ENCODE measurements at regions not wholly inside any gene's neighbourhood (a gene's known extent, or its start where the extent isn't known, plus 50 kb on each side); places are given as distances from the start of the nearest gene placed in this dataset.

GRCh38 chr12:127820846-127821245 lies 446.1 kb upstream of the TMEM132C start:
- Mint-ChIP-seq H3K27me3 (ENCODE audit: low read depth) (peaks cover 17% of the 10 kb centered on the region), H3K4me1 (no peaks in the 10 kb centered on the region), H3K27ac (no peak overlapping the region), H3K4me3 (no peak overlapping the region), H3K36me3 (peaks cover 66% of the 10 kb centered on the region), H3K9me3 (peaks cover 69% of the 10 kb centered on the region)
- CTCF ChIA-PET = no interaction called here
- DNase-seq (ENCODE audit: low spot score) = no peak
- ATAC-seq = no peak
- TF ChIP-seq, protein P1, sequence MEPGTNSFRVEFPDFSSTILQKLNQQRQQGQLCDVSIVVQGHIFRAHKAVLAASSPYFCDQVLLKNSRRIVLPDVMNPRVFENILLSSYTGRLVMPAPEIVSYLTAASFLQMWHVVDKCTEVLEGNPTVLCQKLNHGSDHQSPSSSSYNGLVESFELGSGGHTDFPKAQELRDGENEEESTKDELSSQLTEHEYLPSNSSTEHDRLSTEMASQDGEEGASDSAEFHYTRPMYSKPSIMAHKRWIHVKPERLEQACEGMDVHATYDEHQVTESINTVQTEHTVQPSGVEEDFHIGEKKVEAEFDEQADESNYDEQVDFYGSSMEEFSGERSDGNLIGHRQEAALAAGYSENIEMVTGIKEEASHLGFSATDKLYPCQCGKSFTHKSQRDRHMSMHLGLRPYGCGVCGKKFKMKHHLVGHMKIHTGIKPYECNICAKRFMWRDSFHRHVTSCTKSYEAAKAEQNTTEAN (CRISPR knock-in tag; IDR thresholded peaks at IDR 0.05) = no peak
- TF ChIP-seq SP1 (CRISPR knock-in tag; conservative IDR thresholded peaks at IDR 0.05) = no peak
- no peak for TF ChIP-seq ZNF219 (CRISPR knock-in tag; IDR thresholded peaks at IDR 0.05; ENCODE audit: borderline replicate concordance)
- TF ChIP-seq, protein P2, sequence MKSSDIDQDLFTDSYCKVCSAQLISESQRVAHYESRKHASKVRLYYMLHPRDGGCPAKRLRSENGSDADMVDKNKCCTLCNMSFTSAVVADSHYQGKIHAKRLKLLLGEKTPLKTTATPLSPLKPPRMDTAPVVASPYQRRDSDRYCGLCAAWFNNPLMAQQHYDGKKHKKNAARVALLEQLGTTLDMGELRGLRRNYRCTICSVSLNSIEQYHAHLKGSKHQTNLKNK (CRISPR knock-in tag; IDR thresholded peaks at IDR 0.05) = no peak
- POLR2A ChIA-PET = no interaction called here

- H3K27me3 Mint-ChIP-seq (ENCODE audit: low read depth) = peaks cover 14% of the 10 kb centered on the region
- H3K4me1 Mint-ChIP-seq = no peaks in the 10 kb centered on the region
- H3K4me3 Mint-ChIP-seq = no peak overlapping the region
- peaks cover 81% of the 10 kb centered on the region for H3K9me3 Mint-ChIP-seq
- H3K36me3 Mint-ChIP-seq = peaks cover 77% of the 10 kb centered on the region
- POLR2A ChIA-PET = no interaction called here
- ATAC-seq (no peak), DNase-seq (ENCODE audit: low spot score) (no peak)
- no peak overlapping the region for H3K27ac Mint-ChIP-seq
- CTCF ChIA-PET = no interaction called here
- TF ChIP-seq AR (CRISPR knock-in tag; IDR thresholded peaks at IDR 0.05) (no peak), PRDM15 (CRISPR knock-in tag; IDR thresholded peaks at IDR 0.05) (no peak), ATF6 (CRISPR knock-in tag; IDR thresholded peaks at IDR 0.05) (no peak), USF2 (CRISPR knock-in tag; IDR thresholded peaks at IDR 0.05) (no peak), TP53 (CRISPR knock-in tag; IDR thresholded peaks at IDR 0.05) (no peak), NR1H2 (CRISPR knock-in tag; IDR thresholded peaks at IDR 0.05) (no peak), HMGXB4 (CRISPR knock-in tag; IDR thresholded peaks at IDR 0.05) (no peak), FOXP1 (CRISPR knock-in tag; IDR thresholded peaks at IDR 0.05; ENCODE audit: borderline replicate concordance) (no peak), NFE2L1 (CRISPR knock-in tag; IDR thresholded peaks at IDR 0.05) (no peak), ZNF281 (CRISPR knock-in tag; IDR thresholded peaks at IDR 0.05) (no peak), HMGA2 (CRISPR knock-in tag; IDR thresholded peaks at IDR 0.05) (no peak), CBFB (CRISPR knock-in tag; IDR thresholded peaks at IDR 0.05; ENCODE audit: low read depth) (no peak)
- TF ChIP-seq, protein P3, sequence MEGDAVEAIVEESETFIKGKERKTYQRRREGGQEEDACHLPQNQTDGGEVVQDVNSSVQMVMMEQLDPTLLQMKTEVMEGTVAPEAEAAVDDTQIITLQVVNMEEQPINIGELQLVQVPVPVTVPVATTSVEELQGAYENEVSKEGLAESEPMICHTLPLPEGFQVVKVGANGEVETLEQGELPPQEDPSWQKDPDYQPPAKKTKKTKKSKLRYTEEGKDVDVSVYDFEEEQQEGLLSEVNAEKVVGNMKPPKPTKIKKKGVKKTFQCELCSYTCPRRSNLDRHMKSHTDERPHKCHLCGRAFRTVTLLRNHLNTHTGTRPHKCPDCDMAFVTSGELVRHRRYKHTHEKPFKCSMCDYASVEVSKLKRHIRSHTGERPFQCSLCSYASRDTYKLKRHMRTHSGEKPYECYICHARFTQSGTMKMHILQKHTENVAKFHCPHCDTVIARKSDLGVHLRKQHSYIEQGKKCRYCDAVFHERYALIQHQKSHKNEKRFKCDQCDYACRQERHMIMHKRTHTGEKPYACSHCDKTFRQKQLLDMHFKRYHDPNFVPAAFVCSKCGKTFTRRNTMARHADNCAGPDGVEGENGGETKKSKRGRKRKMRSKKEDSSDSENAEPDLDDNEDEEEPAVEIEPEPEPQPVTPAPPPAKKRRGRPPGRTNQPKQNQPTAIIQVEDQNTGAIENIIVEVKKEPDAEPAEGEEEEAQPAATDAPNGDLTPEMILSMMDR (IDR thresholded peaks at IDR 0.05) = no peak
Observed at GRCh38 chr12:127822809-127823411, 444.1 kb upstream of the TMEM132C start.
